Epithelial cell of proximal tubule (primary cell): ENCODE measurements at regions not wholly inside any gene's neighbourhood (a gene's known extent, or its start where the extent isn't known, plus 50 kb on each side); places are given as distances from the start of the nearest gene placed in this dataset.

Experiments used
- DNase-seq: peaks from one replicate; pipeline ENCODE4 v3.0.0-alpha.2; 2011; ENCODE audit warnings: low read depth
- H3K4me3 ChIP-seq: 2 replicates; pipeline ENCODE4 v1.5.1; 2011; ENCODE audit warnings: low read depth, mild to moderate bottlenecking, low read length
- CTCF ChIP-seq: conservative IDR thresholded peaks from 2 replicates; pipeline ENCODE4 v1.5.1; 2012; ENCODE audit warnings: low read depth, mild to moderate bottlenecking, low read length

- TF ChIP-seq CTCF, result no peak
- DNase-seq, result no peak
- no peak overlapping the region for H3K4me3 ChIP-seq
Observed at GRCh38 chr4:4922441-4922840, 63.0 kb downstream of the MSX1 start.

- TF ChIP-seq CTCF, result no peak
- no peak for DNase-seq
- no peak overlapping the region for H3K4me3 ChIP-seq
Observed at GRCh38 chr4:4923201-4923600, 63.7 kb downstream of the MSX1 start.

GRCh38 chr4:4930677-4931076 is 71.2 kb downstream of the MSX1 start:
- TF ChIP-seq CTCF, result no peak
- no peak for DNase-seq
- H3K4me3 ChIP-seq, result no peak overlapping the region

GRCh38 chr4:4935974-4936373 is 76.5 kb downstream of the MSX1 start:
- no peak overlapping the region for H3K4me3 ChIP-seq
- no peak for TF ChIP-seq CTCF
- DNase-seq, result no peak

GRCh38 chr4:4937926-4938325 is 78.5 kb downstream of the MSX1 start:
- no peak for DNase-seq
- TF ChIP-seq CTCF, result no peak

GRCh38 chr4:4941751-4942150 is 77.5 kb downstream of the CYTL1 start:
- H3K4me3 ChIP-seq, result no peak overlapping the region
- no peak for DNase-seq
- TF ChIP-seq CTCF, result no peak

More at GRCh38 chr4:4937926-4938325, 78.5 kb downstream of the MSX1 start:
- no peak overlapping the region for H3K4me3 ChIP-seq

- no peak for TF ChIP-seq CTCF
- no peak overlapping the region for H3K4me3 ChIP-seq
- DNase-seq, result no peak
Observed at GRCh38 chr4:4942658-4943057, 76.6 kb downstream of the CYTL1 start.
